Progenitor cell of endocrine pancreas (in vitro differentiated cells): ENCODE measurements at regions not wholly inside any gene's neighbourhood (a gene's known extent, or its start where the extent isn't known, plus 50 kb on each side); places are given as distances from the start of the nearest gene placed in this dataset.
"Not testable (repeated sequence)": the region's sequence is repeated elsewhere in the genome, so short reads cannot be mapped to it uniquely, and the experiment has no call there.

Source experiments
- DNase-seq: peaks from one replicate; pipeline ENCODE4 v3.0.0; 2021; ENCODE audit warnings: low spot score; ENCODE audit not compliant: unreplicated experiment
- H3K27ac Mint-ChIP-seq: 2 replicates; pipeline ENCODE4 v1.8.0; 2021; ENCODE audit warnings: mild to moderate bottlenecking, moderate library complexity, mixed read lengths
- H3K27me3 Mint-ChIP-seq: 2 replicates; pipeline ENCODE4 v1.8.0; 2021; ENCODE audit warnings: mixed read lengths
- H3K36me3 Mint-ChIP-seq: 2 replicates; pipeline ENCODE4 v1.8.0; 2022; ENCODE audit warnings: mixed read lengths; ENCODE audit not compliant: insufficient read depth
- H3K4me1 Mint-ChIP-seq: 2 replicates; pipeline ENCODE4 v1.8.0; 2021; ENCODE audit warnings: low read depth, mixed read lengths
- H3K4me3 Mint-ChIP-seq: 2 replicates; pipeline ENCODE4 v1.8.0; 2021; ENCODE audit warnings: low read depth, mild to moderate bottlenecking, moderate library complexity, mixed read lengths
- H3K9me3 Mint-ChIP-seq: 2 replicates; pipeline ENCODE4 v1.8.0; 2021; ENCODE audit warnings: low read depth, mixed read lengths
- TF ChIP-seq, protein P1 (sequence below): fragments of 200-600 bp; sonication (generic); IDR thresholded peaks from one replicate; pipeline ENCODE4 v1.5.0; 2021; ENCODE audit warnings: antibody characterized with exemption, mild to moderate bottlenecking; ENCODE audit not compliant: unreplicated experiment

DNA sequence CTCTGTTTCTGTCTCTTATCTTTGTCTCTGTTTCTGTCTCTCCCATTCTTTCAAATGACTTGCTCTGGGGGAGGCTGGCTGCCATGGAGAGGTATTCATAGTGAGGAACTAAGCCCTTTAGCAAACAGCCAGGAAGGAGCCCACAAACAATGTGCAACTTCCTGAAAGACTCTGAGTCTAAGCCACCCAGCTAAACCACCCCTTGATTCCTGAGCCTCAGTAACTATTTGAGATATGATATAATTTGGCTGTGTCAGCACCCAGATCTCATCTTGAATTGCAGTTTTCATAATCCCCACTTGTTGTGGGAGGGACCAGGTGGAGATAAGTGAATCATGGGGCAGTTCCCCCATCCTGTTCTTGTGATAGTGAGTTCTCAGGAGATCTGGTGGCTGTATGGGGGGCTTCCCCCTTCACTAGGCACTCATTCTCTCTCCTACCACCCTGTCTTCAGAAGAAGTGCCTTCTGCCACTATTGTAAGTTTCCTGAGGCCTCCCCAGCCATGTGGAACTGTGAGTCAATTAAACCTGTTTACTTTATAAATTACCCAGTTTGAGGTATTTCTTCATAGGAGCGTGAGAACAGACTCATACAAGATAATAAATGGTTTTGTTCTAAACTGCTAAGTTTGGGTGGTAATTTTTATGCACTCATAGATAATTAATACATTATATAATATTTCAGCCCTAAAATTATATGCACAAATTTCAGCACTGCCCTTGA, 121.2 kb upstream of the FOXP2 start:
- H3K36me3 Mint-ChIP-seq: no peaks in the 10 kb centered on the region
- TF ChIP-seq, protein P1, sequence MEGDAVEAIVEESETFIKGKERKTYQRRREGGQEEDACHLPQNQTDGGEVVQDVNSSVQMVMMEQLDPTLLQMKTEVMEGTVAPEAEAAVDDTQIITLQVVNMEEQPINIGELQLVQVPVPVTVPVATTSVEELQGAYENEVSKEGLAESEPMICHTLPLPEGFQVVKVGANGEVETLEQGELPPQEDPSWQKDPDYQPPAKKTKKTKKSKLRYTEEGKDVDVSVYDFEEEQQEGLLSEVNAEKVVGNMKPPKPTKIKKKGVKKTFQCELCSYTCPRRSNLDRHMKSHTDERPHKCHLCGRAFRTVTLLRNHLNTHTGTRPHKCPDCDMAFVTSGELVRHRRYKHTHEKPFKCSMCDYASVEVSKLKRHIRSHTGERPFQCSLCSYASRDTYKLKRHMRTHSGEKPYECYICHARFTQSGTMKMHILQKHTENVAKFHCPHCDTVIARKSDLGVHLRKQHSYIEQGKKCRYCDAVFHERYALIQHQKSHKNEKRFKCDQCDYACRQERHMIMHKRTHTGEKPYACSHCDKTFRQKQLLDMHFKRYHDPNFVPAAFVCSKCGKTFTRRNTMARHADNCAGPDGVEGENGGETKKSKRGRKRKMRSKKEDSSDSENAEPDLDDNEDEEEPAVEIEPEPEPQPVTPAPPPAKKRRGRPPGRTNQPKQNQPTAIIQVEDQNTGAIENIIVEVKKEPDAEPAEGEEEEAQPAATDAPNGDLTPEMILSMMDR: no peak
- H3K4me1 Mint-ChIP-seq: peaks cover 2% of the 10 kb centered on the region
- H3K27me3 Mint-ChIP-seq: no peaks in the 10 kb centered on the region
- H3K4me3 Mint-ChIP-seq: no peak overlapping the region
- H3K9me3 Mint-ChIP-seq: no peaks in the 10 kb centered on the region
- no peak overlapping the region for H3K27ac Mint-ChIP-seq
- DNase-seq: no peak

DNA sequence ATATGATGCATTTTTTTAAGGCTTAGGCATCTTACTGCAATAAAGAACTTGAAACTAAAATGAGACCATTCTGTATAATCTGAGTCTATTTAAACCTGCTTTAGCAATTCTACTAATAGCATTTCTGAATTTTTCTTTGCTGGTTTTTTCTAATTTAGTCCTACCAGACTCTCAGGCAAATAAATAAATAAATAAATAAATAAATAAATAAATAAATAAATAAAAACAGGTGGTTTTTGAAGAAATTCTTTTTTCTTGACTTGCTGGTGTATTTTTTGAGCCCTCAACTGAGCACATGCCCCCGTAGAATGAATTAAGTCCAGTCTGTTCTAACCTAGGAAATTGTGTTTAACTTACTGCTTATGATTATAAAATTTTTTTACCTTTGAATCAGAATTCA, 134.7 kb upstream of the FOXP2 start:
- TF ChIP-seq, protein P1: no peak
- H3K27ac Mint-ChIP-seq: no peak overlapping the region
- H3K4me3 Mint-ChIP-seq: no peak overlapping the region
- no peaks in the 10 kb centered on the region for H3K4me1 Mint-ChIP-seq
- no peaks in the 10 kb centered on the region for H3K9me3 Mint-ChIP-seq
- DNase-seq: no peak
- H3K27me3 Mint-ChIP-seq: no peaks in the 10 kb centered on the region
- H3K36me3 Mint-ChIP-seq: no peaks in the 10 kb centered on the region

DNA sequence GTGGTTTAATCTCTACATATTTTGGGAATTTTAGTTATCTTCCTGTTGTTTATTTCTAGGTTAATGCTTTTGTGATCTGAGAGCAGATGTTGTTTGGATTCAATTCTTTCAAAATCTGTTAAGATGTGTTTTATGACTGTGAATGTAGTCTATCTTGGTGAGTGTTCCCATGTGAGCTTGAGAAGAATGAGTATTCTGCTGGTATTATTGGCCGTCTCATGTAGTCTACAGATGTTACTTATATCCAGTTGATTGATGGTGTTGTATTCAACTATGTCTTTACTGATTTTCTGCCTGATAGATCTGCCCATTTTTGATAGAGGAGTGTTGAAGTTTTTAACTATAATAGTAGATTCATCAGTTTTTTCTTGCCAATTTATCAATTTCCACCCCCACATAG, 141.4 kb upstream of the FOXP2 start:
- peaks cover 4% of the 10 kb centered on the region for H3K9me3 Mint-ChIP-seq
- TF ChIP-seq, protein P1: no peak
- H3K36me3 Mint-ChIP-seq: no peaks in the 10 kb centered on the region
- peaks cover 17% of the 10 kb centered on the region for H3K4me1 Mint-ChIP-seq
- DNase-seq: no peak
- no peak overlapping the region for H3K4me3 Mint-ChIP-seq
- H3K27me3 Mint-ChIP-seq: no peaks in the 10 kb centered on the region
- no peak overlapping the region for H3K27ac Mint-ChIP-seq

DNA sequence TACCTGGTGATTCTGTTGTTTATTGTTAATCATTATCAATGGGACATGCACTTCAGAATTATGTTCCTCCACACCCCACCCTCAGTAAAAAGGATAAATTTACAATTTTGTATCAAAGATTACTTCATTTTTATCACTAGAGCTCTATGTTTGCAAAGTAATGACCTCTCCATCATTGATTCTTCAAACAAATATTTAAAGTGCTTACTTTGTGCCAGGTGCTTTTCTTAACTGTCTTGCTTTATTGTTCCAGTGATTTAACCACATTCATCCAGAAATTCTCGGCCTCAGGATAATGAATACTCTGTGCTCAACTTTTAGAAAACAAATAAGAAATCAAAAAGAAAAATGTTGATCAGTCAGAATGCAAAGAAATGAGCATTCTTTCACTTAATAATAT, 144.9 kb upstream of the FOXP2 start:
- DNase-seq: no peak

DNA sequence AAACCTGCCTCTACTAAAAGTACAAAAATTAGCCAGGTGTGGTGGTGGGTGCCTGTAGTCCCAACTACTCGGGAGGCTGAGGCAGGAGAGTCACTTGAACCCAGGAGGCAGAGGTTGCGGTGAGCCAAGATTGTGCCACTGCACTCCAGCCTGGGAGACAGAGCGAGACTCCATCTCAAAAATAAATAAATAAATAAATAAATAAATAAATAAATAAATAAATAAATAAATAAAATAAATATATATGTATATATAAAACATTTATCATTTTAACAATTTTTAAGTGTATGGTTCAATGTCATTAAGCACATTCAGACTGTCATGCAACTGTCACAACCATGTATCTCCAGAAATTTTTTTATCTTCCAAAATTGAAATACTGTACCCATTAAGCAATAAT, 147.1 kb upstream of the FOXP2 start:
- peaks cover 17% of the 10 kb centered on the region for H3K4me1 Mint-ChIP-seq
- H3K4me3 Mint-ChIP-seq, DNase-seq, H3K27ac Mint-ChIP-seq, H3K9me3 Mint-ChIP-seq, H3K27me3 Mint-ChIP-seq, H3K36me3 Mint-ChIP-seq: not testable (repeated sequence)

More for the DNA sequence above, 144.9 kb upstream of the FOXP2 start:
- H3K27ac Mint-ChIP-seq: no peak overlapping the region
- no peaks in the 10 kb centered on the region for H3K36me3 Mint-ChIP-seq
- TF ChIP-seq, protein P1: no peak
- H3K27me3 Mint-ChIP-seq: no peaks in the 10 kb centered on the region
- peaks cover 17% of the 10 kb centered on the region for H3K4me1 Mint-ChIP-seq
- H3K9me3 Mint-ChIP-seq: peaks cover 7% of the 10 kb centered on the region
- H3K4me3 Mint-ChIP-seq: no peak overlapping the region

DNA sequence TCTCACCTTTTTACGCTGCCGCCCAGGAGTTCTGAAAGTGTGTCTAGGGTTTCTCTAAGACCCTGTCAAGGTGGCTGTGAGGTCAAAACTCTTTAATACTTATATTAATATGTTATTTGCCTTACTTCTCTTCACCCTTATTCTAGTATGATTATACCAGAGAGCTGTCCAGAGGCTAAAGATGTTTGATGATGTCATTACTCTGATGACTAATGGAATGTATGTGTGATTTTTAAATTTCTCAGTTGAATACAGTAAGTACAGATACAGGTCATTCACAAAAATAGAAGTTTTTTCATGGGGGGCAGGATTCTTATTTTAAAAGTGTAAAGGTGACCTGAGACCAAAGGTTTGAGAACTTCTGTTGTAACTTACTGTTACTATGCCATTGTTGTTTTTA, 150.6 kb upstream of the FOXP2 start:
- Mint-ChIP-seq H3K4me3 (no peak overlapping the region), H3K9me3 (peaks cover 3% of the 10 kb centered on the region), H3K27ac (no peak overlapping the region), H3K36me3 (no peaks in the 10 kb centered on the region), H3K27me3 (no peaks in the 10 kb centered on the region), H3K4me1 (peaks cover under 1% of the 10 kb centered on the region)
- DNase-seq: no peak
- TF ChIP-seq, protein P1: no peak
